Loucy (cell line): ENCODE measurements at regions not wholly inside any gene's neighbourhood (a gene's known extent, or its start where the extent isn't known, plus 50 kb on each side); places are given as distances from the start of the nearest gene placed in this dataset.

Source experiments
- H2AFZ ChIP-seq: fragments of 200-600 bp; sonication (generic); 2 replicates; pipeline ENCODE4 v1.6.0; 2016; ENCODE audit warnings: antibody characterized with exemption, mild to moderate bottlenecking, low read length, moderate library complexity
- H3F3A ChIP-seq: fragments of 200-600 bp; 2 replicates; pipeline ENCODE4 v1.6.0; 2016; ENCODE audit warnings: antibody characterized with exemption, low read depth, mild to moderate bottlenecking
- H3K27me3 ChIP-seq: fragments of 200-600 bp; sonication (generic); 2 replicates; pipeline ENCODE4 v1.6.1; 2014; ENCODE audit warnings: low read length, mild to moderate bottlenecking; ENCODE audit not compliant: insufficient read depth, poor library complexity, severe bottlenecking
- H3K36me3 ChIP-seq: fragments of 200-600 bp; sonication (generic); 2 replicates; pipeline ENCODE4 v1.6.1; 2016; ENCODE audit warnings: low read length; ENCODE audit not compliant: insufficient read depth
- H3K4me1 ChIP-seq: fragments of 200-600 bp; sonication (generic); 2 replicates; pipeline ENCODE4 v1.5.1; 2014; ENCODE audit warnings: low read length, mild to moderate bottlenecking; ENCODE audit not compliant: insufficient read depth, poor library complexity, severe bottlenecking
- H3K4me2 ChIP-seq: fragments of 200-600 bp; sonication (generic); 2 replicates; pipeline ENCODE4 v1.6.0; 2014; ENCODE audit warnings: antibody characterized with exemption, low read length, low read depth, mild to moderate bottlenecking; ENCODE audit not compliant: poor library complexity, severe bottlenecking
- H3K4me3 ChIP-seq: fragments of 200-600 bp; sonication (generic); 2 replicates; pipeline ENCODE4 v1.5.1; 2014; ENCODE audit warnings: low read length, mild to moderate bottlenecking, mixed read lengths; ENCODE audit not compliant: poor library complexity, severe bottlenecking
- H3K79me2 ChIP-seq: fragments of 200-600 bp; sonication (generic); 2 replicates; pipeline ENCODE4 v1.6.1; 2014; ENCODE audit warnings: low read length; ENCODE audit not compliant: insufficient read depth
- H3K9ac ChIP-seq: fragments of 200-600 bp; sonication (generic); 2 replicates; pipeline ENCODE4 v1.6.0; 2014; ENCODE audit warnings: mild to moderate bottlenecking, low read depth, low read length, moderate library complexity; ENCODE audit not compliant: poor library complexity, severe bottlenecking
- H3K9me2 ChIP-seq: fragments of 200-600 bp; sonication (generic); replicated peaks from 2 replicates; pipeline ENCODE4 v1.6.1; 2016; ENCODE audit warnings: low read depth, low read length, mixed read lengths
- H3K9me3 ChIP-seq: fragments of 200-600 bp; sonication (generic); 2 replicates; pipeline ENCODE4 v1.6.1; 2014; ENCODE audit warnings: mild to moderate bottlenecking, antibody characterized with exemption, low read length, low read depth; ENCODE audit not compliant: insufficient read depth
- H4K20me1 ChIP-seq: fragments of 200-600 bp; sonication (generic); 2 replicates; pipeline ENCODE4 v1.6.0; 2014; ENCODE audit warnings: antibody characterized with exemption, low read length, mild to moderate bottlenecking; ENCODE audit not compliant: insufficient read depth, poor library complexity, severe bottlenecking
- CTCF ChIP-seq: fragments of 200-600 bp; sonication (generic); conservative IDR thresholded peaks from 2 replicates; pipeline ENCODE4 v1.5.1; 2014; ENCODE audit warnings: mild to moderate bottlenecking, antibody characterized with exemption, low read length
- EZH2phosphoT487 ChIP-seq: fragments of 200-600 bp; IDR thresholded peaks from 2 replicates; pipeline ENCODE4 v1.6.1; 2018; ENCODE audit warnings: antibody characterized with exemption, mild to moderate bottlenecking, moderate library complexity, borderline replicate concordance

- H3K4me1 ChIP-seq = no peaks in the 10 kb centered on the region
- no peaks in the 10 kb centered on the region for H3K9me3 ChIP-seq
- no peak overlapping the region for H3K9ac ChIP-seq
- no peaks in the 10 kb centered on the region for H3F3A ChIP-seq
- TF ChIP-seq CTCF = no peak
- TF ChIP-seq EZH2phosphoT487 = no peak
- no peaks in the 10 kb centered on the region for H3K27me3 ChIP-seq
- H3K4me2 ChIP-seq = no peak overlapping the region
- H2AFZ ChIP-seq = no peak overlapping the region
- H3K9me2 ChIP-seq = no peaks in the 10 kb centered on the region
- no peak overlapping the region for H3K4me3 ChIP-seq
- H3K79me2 ChIP-seq = no peaks in the 10 kb centered on the region
- no peaks in the 10 kb centered on the region for H4K20me1 ChIP-seq
- no peaks in the 10 kb centered on the region for H3K36me3 ChIP-seq
These were observed 400.7 kb upstream of the MKI67 start for GRCh38 chr10:128526791-128527375.

GRCh38 chr10:128527711-128528110, 401.5 kb upstream of the MKI67 start:
- Histone ChIP-seq H3K79me2 (no peaks in the 10 kb centered on the region), H3K9ac (no peak overlapping the region), H3K4me2 (no peak overlapping the region), H3F3A (no peaks in the 10 kb centered on the region), H3K27me3 (no peaks in the 10 kb centered on the region), H3K36me3 (no peaks in the 10 kb centered on the region), H3K4me1 (no peaks in the 10 kb centered on the region), H3K4me3 (no peak overlapping the region), H3K9me3 (no peaks in the 10 kb centered on the region), H3K9me2 (no peaks in the 10 kb centered on the region), H4K20me1 (no peaks in the 10 kb centered on the region), H2AFZ (no peak overlapping the region)
- TF ChIP-seq CTCF (no peak), EZH2phosphoT487 (no peak)

GRCh38 chr10:128528167-128528566, 401.9 kb upstream of the MKI67 start:
- H3K36me3 ChIP-seq = no peaks in the 10 kb centered on the region
- H3F3A ChIP-seq = no peaks in the 10 kb centered on the region
- H3K4me3 ChIP-seq = no peak overlapping the region
- no peak overlapping the region for H3K4me2 ChIP-seq
- H2AFZ ChIP-seq = no peak overlapping the region
- no peaks in the 10 kb centered on the region for H3K9me3 ChIP-seq
- no peak overlapping the region for H3K9ac ChIP-seq
- H4K20me1 ChIP-seq = no peaks in the 10 kb centered on the region
- H3K4me1 ChIP-seq = no peaks in the 10 kb centered on the region
- H3K27me3 ChIP-seq = no peaks in the 10 kb centered on the region
- no peaks in the 10 kb centered on the region for H3K79me2 ChIP-seq
- H3K9me2 ChIP-seq = no peaks in the 10 kb centered on the region
- TF ChIP-seq CTCF (no peak), EZH2phosphoT487 (no peak)
